ENCODE measurements at regions not wholly inside any gene's neighbourhood (a gene's known extent, or its start where the extent isn't known, plus 50 kb on each side); places are given as distances from the start of the nearest gene placed in this dataset.

DNA sequence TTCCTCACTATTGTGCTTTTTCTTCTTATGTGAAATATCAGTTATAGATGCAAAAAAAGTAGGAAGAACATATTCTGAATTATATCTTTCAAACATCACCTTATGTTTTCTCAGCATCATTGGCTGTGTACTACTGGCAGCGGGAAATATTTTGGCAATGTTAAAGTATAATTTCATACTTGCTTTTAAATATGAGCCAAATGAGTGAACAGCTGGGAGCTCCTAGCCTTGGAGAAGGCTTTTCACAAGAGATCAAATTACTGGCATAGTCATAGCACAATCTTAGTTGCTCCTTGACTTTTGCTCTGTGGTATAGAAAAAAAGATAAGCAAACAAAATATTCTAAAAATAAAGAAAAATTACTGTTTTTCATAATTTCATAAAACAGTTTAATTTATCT lies 1575.8 kb upstream of the PABPC4L start:
- TF ChIP-seq, protein P1, sequence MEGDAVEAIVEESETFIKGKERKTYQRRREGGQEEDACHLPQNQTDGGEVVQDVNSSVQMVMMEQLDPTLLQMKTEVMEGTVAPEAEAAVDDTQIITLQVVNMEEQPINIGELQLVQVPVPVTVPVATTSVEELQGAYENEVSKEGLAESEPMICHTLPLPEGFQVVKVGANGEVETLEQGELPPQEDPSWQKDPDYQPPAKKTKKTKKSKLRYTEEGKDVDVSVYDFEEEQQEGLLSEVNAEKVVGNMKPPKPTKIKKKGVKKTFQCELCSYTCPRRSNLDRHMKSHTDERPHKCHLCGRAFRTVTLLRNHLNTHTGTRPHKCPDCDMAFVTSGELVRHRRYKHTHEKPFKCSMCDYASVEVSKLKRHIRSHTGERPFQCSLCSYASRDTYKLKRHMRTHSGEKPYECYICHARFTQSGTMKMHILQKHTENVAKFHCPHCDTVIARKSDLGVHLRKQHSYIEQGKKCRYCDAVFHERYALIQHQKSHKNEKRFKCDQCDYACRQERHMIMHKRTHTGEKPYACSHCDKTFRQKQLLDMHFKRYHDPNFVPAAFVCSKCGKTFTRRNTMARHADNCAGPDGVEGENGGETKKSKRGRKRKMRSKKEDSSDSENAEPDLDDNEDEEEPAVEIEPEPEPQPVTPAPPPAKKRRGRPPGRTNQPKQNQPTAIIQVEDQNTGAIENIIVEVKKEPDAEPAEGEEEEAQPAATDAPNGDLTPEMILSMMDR (IDR thresholded peaks at IDR 0.05; ENCODE audit: low read length), result no peak
- TF ChIP-seq EZH2 (IDR thresholded peaks at IDR 0.05; ENCODE audit: borderline replicate concordance, low read length), result no peak

Measured in OCI-LY1 (cell line).